Dedifferentiated amniotic fluid mesenchymal stem cell (primary cell): ENCODE measurements at regions not wholly inside any gene's neighbourhood (a gene's known extent, or its start where the extent isn't known, plus 50 kb on each side); places are given as distances from the start of the nearest gene placed in this dataset.

Experiments used
- DNase-seq: peaks from one replicate; pipeline ENCODE4 v3.0.0-alpha.2; 2016; ENCODE audit errors: extremely low spot score

DNA sequence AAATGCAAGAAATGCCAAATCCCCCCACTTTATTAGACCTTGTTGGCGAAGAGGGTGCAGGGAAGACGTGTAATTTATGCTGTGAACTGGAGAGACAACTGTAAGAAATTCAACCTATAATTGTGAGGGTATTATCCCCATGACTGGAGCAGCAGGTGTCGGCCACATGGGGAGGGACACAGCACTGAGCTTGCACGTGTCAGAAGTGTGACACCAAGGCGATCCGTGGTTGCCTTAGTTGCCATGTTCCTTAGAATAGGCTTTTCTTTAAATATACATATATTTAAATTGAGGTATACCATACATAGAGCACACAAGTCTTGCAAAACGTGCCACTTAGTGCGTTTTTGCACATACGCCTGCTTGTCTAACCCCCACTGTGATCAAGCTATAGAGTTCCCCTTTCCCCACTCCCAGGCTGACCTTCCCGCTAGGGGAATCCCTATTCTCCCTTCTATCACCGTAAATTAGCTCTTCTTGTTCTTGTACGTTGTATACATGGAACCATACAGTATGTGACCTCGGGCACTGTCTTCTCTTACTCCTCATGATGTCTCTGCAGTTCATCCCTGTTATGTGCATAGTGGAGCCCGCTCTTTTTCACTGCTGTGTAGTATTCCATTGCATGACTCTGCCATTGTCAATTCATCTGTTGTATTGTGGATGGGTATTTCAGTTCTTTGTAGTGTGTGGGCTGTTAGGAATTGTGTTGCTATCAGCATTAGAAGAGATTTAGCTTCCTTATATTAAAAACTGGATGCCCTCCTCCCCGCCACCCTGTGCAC, 81.6 kb upstream of the PMEPA1 start:
- no peak for DNase-seq

GRCh38 chr20:57790176-57790575, 80.4 kb upstream of the PMEPA1 start:
- DNase-seq, result no peak

- DNase-seq, result no peak
Observed at GRCh38 chr20:57788936-57789613, 79.3 kb upstream of the PMEPA1 start.

DNA sequence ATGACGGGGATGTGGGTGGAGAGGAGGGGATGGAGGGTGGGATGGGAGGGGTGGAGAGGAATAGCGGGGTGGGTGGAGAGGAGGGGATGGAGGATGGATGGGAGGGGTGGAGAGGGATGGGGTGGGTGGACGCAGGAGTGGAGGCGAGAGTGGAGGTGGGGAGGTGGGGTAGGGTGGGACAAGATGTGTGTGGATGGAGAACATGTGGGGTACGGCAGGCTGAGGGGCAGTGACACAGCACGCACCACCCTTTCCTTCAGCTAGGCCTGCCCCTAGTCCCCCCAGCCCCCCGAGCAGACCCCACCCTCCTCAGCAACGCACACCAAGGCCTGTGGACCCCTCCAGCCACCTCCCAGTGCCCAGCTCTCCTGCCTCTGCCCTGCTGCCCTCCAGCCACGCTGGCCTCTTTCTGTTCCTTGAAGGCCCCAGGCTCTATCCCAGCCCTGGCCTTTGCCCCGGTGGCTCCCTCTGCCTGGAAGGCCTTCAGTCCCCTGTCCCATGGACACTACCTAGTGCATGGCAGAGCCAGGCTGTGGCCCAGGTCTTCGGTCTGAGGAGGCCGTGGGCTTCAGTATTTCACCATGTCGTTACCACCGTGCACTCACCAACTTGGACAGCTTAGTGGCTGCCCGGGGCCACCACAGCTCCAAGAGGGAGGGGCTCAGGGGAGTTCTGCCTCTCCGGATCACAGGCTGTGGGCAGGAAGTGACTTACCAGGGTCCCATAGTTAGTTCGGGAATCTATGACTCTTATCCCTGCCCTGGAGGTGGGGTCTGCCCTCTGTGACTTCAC, 78.4 kb upstream of the PMEPA1 start:
- DNase-seq, result no peak

GRCh38 chr20:57787151-57787989, 77.6 kb upstream of the PMEPA1 start:
- DNase-seq, result no peak

DNA sequence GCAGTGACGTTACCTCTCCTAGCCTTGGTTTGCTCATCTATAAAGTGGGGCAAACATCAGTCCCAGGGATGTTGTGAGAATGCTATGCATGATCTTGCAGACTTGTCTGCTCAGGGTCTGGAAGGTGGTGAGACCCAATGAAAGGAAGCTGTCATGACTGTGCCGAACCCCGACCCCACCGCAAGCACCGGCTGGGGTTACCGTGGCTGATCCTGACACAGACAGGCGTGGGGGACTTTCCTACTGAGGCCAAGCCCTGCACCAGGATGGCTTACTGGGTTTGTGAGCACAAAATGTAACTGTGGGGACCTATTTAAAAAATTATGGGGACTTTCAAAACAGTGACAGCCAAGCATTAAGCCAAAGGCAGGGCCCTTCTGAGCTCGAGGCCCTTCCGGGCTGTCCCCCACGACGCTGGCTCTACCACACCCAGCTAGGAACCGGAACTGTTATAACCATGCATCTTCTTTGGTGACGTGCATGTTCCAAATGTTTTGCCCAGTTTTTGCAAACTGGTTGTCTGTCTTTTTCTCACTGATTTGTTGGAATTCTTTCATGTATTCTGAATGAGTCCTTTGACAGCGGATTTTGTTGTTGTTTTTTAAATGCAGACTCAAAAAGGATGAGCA, 76.6 kb upstream of the PMEPA1 start:
- DNase-seq, result no peak

- no peak for DNase-seq
Observed at GRCh38 chr20:57785720-57786119, 75.9 kb upstream of the PMEPA1 start.

GRCh38 chr20:57785061-57785460, 75.2 kb upstream of the PMEPA1 start:
- no peak for DNase-seq

DNA sequence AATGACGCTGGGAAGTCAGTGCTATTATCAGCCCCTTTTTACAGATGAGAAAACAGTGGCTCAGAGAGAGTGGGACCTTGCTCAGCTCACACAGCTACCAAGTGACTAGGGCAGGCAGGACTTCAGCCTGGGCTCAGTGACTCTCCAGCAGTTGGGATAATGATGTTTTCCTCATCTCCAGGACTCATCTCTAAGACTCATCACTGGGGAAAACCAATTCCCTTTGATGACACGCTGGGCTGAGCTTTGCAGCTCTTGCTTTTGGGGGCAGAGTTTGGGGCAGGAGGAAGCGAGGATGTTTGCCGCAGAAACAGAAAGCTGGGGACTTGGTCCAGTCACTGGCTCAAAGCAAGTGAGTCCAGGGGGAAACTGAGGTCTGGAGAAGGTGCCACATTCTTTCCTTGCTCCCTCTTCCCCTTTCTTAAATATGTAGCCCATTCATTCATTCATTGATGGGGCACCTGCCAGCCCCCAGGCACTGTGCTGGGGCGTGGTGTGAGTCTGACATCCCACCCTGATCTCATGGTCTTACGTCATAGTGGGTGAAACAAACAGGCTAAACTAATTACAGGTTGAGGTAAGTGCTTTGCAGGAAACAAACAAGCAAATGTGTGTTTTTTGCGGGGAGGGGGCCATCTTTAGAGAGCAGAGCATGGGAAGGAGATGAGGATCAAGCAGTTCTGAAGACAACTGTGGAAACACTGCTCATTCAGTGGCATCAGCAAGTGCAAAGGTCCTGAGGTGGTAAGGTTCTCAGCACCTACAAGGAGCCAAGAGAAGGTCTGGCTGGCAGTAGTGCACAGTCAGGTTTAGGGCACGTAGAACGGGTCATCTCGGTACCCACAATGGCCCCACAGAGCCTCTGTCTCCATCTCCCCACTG, 74.4 kb upstream of the PMEPA1 start:
- DNase-seq, result no peak

- no peak for DNase-seq
Observed at GRCh38 chr20:57783196-57783595, 73.4 kb upstream of the PMEPA1 start.

- no peak for DNase-seq
Observed at GRCh38 chr20:57782631-57783041, 72.8 kb upstream of the PMEPA1 start.

DNA sequence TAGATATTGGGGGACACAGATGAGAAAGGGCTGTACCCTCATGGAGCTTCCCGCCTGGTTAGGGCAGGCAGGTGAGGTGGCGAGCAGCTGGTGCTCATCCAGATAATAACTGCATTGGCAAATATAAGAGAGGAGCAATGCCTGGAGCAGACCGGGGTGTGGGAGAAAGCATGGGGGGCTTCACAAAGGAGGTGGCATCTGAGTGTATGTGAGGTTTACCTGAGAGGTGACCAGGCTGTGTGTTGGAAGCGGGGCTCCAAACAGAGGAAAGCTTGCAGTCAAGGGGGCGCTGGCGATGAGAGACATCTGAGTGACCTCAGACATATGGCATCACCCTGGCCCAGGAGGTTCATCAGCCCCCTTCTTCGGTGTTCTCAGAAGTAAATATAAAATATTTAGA, 72.1 kb upstream of the PMEPA1 start:
- DNase-seq, result no peak

GRCh38 chr20:57780906-57781305, 71.1 kb upstream of the PMEPA1 start:
- no peak for DNase-seq

DNA sequence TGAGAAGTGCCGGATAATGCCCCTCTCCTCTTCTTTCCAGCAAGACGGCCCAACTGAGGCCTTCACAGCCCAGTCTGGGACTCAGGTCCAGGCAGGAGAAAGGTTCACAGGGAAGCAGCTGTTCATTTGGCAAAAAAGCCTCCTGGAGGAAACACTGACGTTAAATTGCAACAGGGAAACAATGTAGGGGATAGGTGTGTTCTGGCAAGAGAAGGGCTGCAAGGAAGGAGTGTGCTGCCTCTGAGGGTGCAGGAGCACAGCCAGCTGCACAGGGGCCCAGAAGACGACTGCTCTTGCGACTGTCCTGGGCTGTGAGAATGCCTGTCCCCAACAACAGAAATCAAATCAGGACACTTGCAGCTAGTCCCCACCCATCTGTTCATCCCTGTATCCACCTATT, 70.6 kb upstream of the PMEPA1 start:
- no peak for DNase-seq

DNA sequence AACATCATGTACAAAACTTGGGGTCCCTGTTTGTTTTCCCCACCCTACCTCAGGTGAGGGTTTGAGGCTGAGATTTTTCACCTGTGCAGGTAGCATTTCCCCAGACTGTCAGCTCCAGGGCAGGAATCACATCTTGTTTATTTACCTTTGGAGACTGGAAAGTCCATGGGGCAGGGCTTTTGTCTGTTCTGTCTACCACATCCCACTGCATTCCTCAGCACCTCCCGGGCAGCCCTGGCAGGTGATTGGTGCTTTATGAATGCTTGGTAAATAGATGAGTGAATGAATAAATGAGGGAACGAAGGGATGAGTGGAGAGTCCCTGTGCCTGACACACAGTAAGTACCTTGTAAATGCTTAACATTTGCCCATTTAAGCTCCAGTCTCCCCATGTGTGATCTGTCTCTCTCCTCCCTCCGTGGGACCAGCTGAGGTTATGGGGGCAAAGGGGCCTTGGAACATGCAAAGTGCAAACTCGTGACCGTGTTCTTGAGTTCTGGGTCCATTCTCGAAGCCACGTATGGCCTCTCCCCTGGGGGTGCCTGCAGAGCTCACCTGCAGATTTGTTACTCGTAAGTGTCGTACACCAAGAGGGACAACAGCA, 69.7 kb upstream of the PMEPA1 start:
- no peak for DNase-seq

GRCh38 chr20:57777911-57778310, 68.1 kb upstream of the PMEPA1 start:
- DNase-seq, result no peak

DNA sequence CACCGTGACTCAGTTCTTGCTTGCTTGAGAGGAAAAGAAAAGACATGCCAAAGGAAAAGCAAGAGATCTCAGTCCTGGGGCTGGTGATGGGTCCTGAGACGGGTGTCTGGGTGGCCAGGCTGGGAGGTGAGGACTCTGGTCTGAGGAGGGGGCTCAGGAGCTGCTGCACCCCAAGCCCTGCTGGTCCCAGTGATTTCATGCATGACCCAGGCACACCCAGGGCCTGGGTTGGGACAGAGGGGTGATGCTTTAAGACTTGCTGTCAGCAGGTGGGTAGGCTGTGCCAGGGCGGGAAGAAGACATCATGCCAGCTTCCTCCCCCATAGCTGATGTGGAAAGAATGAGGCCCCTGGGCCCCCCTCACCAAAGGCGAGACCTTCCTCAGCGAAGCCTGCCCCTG, 65.1 kb upstream of the PMEPA1 start:
- no peak for DNase-seq

GRCh38 chr20:57774111-57774880, 64.5 kb upstream of the PMEPA1 start:
- DNase-seq, result no peak
